G401.6 (cell line): ENCODE measurements at regions not wholly inside any gene's neighbourhood (a gene's known extent, or its start where the extent isn't known, plus 50 kb on each side); places are given as distances from the start of the nearest gene placed in this dataset.
"Not testable (repeated sequence)": the region's sequence is repeated elsewhere in the genome, so short reads cannot be mapped to it uniquely, and the experiment has no call there.

ENCODE experiments used
- FAIRE-seq: peaks from 2 replicates; lab custom pipeline; 2012; peaks lifted over from hg19 to GRCh38; lab: Jason Lieb, UNC

DNA sequence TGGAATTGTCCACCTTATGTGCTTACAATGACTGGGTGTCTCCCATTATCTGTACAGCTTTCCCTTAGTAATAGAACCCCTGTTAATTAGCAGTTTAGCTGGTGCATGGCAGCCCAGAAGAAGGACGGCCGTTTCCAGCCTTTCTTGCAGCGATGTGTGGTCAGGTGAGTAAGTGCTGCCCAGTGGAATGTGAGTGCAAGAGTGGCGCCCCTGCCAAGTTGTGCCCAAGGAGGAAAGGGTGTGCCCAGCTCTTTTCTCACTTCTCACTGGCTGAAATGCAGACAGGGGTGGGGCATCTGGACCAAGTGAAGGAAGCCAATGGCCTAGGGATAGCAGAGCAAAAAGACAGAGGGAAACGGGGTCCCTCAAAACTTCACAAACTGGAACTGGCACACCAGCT, 296.8 kb downstream of the PREX1 start:
- FAIRE-seq: no peak

GRCh38 chr20:48528346-48528745, 299.5 kb downstream of the PREX1 start:
- FAIRE-seq: no peak

DNA sequence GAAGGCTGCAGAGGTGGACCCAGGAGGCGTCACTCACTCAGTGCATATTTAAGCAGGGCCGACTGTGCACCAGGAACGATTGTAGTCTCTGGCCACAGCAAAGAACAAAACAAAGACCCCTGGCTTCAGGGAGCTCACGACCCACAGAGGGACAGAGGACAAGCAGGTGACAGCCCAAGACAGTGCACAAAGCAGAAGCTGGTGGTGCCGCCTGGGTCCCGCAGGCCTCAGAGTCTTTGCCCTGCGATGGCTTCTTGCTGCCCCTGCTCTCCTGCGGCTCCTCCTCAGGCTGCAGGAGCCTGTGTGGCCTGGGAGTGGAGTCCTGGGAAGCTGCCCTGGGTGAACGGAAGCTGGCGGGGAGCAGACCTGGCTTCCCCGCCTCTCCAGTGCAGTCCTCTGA, 300.0 kb downstream of the PREX1 start:
- no peak for FAIRE-seq

- FAIRE-seq: no peak
Measured at GRCh38 chr20:48526936-48527335, 300.9 kb downstream of the PREX1 start.

- FAIRE-seq: no peak
Measured at GRCh38 chr20:48525400-48525799, 302.4 kb downstream of the PREX1 start.

DNA sequence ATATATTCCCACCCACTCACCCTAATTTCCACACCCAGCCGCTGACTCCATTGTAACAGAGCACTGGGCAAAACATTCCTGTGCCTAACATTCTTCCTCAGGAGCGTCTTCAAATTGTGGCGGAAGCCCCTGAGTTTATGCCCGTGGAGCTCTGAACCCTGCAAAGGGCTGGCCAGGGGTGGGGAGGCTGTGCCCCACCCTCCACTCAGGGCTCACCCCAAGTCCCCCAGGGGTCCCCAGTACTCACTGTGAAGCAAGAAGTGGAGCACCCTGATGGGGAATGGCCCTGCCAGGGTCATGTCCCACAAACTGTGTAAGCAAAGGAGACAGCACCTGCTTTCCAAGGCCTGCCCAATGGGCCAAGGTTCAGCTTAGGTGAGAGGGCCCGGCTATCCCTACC, 303.2 kb downstream of the PREX1 start:
- FAIRE-seq: no peak

- no peak for FAIRE-seq
Measured at GRCh38 chr20:48523191-48523995, 304.4 kb downstream of the PREX1 start.

DNA sequence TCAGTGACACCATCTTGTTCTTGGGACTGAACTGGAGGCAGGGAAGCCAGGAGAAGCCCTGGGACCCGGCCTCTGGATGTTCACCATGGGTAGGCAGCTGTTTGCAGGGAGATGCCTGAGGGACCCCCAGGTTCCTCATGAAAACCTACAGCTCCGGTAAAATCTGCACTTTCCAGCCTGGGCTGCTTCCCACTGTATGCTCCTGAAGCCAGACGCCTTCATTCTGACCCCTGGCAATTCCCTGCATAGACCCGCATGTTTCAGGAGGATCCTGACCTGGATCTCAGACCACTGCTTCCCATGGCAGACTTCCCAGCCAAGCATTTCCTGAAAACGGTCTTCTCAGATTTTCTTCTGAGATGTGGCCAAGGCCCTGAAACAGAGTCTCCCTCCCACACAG, 306.7 kb downstream of the PREX1 start:
- no peak for FAIRE-seq

- not testable (repeated sequence) for FAIRE-seq
Measured at GRCh38 chr20:48516196-48516595, 311.6 kb downstream of the PREX1 start.

DNA sequence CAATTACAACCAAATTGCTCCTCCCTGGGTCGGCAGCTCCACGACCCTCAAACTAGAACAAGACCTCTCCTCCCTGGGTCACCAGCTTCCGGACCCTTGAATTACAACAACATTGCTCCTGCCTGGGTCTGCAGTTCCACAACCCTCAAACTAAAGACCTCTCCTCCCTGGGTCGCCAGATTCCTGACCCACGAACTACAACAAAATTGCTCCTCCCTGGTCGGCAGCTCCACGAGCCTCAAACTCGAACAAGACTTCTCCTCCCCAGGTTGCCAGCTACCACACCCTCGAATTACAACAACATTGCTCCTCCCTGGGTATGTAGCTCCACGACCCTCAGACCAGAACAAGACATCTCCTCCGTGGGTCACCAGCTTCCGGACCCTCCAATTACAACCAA, 313.2 kb downstream of the PREX1 start:
- FAIRE-seq: not testable (repeated sequence)

GRCh38 chr20:48512539-48512938, 315.3 kb downstream of the PREX1 start:
- FAIRE-seq: not testable (repeated sequence)

DNA sequence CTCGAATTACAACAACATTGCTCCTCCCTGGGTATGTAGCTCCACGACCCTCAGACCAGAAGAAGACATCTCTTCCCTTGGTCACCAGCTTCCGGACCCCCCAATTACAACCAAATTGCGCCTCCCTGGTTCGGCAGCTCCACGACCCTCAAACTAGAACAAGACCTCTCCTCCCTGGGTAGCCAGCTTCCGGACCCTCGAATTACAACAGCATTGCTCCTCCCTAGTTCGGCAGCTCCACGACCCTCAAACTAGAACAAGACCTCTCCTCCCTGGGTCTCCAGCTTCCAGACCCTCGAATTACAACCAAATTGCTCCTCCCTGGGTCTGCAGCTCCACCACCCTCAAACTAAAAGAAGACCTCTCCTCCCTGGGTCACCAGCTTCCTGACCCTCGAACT, 322.7 kb downstream of the PREX1 start:
- FAIRE-seq: not testable (repeated sequence)

DNA sequence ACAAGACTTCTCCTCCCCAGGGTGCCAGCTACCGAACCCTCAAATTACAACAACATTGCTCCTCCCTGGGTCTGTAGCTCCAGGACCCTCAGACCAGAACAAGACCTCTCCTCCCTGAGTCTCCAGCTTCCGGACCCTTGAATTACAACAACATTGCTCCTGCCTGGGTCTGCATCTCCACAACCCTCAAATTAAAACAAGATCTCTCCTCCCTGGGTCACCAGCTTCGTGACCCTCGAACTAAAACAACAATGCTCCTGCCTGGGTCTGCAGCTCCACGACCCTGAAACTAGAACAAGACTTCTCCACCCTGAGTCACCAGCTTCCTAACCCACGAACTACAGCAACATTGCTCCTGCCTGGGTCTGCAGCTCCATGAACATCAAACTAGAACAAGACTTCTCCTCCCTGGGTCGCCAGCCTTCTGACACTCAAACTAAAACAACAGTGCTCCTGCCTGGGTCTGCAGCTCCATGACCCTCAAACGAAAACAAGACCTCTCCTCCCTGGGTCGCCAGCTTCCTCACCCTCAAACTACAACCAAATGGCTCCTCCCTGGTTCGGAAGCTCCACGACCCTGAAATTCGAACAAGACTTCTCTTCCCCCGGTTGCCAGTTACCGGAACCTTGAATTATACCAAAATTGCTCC, 324.5 kb downstream of the PREX1 start:
- FAIRE-seq: no peak

GRCh38 chr20:48502758-48503157, 325.0 kb downstream of the PREX1 start:
- FAIRE-seq: no peak

- FAIRE-seq: no peak
Measured at GRCh38 chr20:48502016-48502415, 325.8 kb downstream of the PREX1 start.

DNA sequence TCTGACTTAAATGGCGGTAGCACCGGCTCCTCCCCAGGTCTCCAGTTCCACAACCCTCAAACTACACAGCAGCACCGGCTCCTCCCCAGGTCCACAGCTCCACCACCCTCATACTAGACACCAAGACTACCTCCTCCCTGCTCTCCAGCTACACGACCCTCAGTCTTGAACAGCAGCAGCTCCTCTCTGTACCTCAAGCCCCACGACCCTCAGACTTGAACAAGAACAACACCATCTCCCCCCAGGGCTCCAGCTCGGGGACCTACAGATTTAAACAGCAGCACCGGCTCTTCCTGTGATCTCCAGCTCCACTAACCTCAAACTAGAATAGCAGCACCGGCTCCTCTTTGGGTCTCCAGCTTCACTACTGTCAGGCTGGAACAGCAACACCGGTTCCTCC, 326.9 kb downstream of the PREX1 start:
- not testable (repeated sequence) for FAIRE-seq

- not testable (repeated sequence) for FAIRE-seq
Measured at GRCh38 chr20:48498939-48499338, 328.9 kb downstream of the PREX1 start.

DNA sequence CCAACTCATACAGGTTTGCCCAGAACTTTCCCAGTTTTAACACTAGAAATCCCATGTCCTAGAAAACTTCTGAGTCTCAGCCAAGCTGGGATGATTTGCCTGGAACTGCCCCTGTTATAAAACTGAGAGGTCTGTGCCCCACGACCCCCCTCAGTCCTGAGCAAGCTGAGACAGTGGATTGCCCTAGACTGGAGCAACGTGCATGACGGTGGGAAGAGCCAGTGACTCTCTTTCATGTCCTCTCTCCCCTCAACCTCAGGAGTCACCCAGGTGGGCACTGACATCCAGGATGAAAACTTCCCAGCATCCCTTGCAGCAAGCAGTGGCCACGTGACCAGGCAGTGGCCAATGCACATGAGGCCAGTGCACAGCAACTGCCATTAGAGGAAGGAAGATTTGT, 329.7 kb downstream of the PREX1 start:
- not testable (repeated sequence) for FAIRE-seq

DNA sequence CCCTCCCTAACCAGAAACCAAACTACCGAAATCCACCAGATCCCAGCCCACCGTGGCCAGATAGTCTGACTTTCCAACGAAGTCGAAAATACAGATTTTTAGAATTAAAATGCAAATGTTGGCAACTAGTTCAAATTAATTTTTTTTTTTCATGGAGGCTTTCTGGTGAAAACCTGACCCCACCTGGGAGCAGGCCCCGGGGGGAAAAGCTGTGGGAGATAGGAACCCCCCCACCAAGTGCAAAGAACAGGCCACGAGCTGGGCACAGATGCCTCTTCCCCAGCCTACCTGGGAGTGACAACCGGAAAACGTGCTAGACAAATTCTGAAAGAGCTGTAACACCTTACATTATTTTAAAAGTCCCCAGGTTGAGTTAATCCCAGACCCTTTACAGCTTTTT, 333.8 kb downstream of the PREX1 start:
- FAIRE-seq: no peak

- FAIRE-seq: not testable (repeated sequence)
Measured at GRCh38 chr20:48493331-48493730, 334.5 kb downstream of the PREX1 start.

DNA sequence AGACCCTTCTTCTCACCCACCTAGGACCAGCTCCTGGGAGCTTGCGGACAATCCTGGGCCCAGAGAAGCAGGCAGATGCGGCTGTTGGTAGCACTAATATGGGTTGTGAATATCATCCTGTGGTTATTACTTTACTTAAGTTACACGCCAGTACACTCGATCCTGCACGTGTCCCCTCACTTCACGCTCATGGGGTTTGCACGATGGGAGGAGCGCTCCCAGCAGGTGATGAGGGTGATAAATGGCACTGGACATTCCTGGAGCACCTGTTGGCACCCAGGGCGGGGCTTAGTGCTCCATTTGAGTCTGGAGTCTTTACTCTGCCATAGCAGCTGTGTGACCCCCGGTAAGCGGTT, 335.1 kb downstream of the PREX1 start:
- no peak for FAIRE-seq

GRCh38 chr20:48492015-48492714, 335.6 kb downstream of the PREX1 start:
- FAIRE-seq: no peak
